Caco-2 (cell line): ENCODE measurements at regions not wholly inside any gene's neighbourhood (a gene's known extent, or its start where the extent isn't known, plus 50 kb on each side); places are given as distances from the start of the nearest gene placed in this dataset.

Experiments
- BruUV-seq: library from RNA; stranded (reverse); fragments of 400-500 nt; replicated peaks from 2 replicates; lab custom pipeline; 2021; lab: Mats Ljungman, UMichigan
- CTCF ChIA-PET: fragments of 300-600 bp; sonication (Branson Sonifier 250); formaldehyde crosslinking; loops from one replicate; lab custom pipeline; 2022; ENCODE audit warnings: antibody characterized with exemption; lab: Charles Lee
- POLR2A ChIA-PET: fragments of 300-600 bp; sonication (Branson Sonifier 250); formaldehyde crosslinking; loops from one replicate; lab custom pipeline; 2022; ENCODE audit warnings: antibody characterized with exemption; lab: Charles Lee
- DNase-seq, 2 experiments: peaks; one replicate each; pipeline versions ENCODE4 v3.0.0 to v3.0.0-alpha.2; 2020 to 2022
- H3K27me3 ChIP-seq: replicated peaks from 2 replicates; pipeline ENCODE4 v1.6.0; 2011; ENCODE audit warnings: low read length; ENCODE audit not compliant: control insufficient read depth, insufficient read depth
- H3K36me3 ChIP-seq: 2 replicates; pipeline ENCODE4 v1.5.1; 2011; ENCODE audit warnings: low read length; ENCODE audit not compliant: control insufficient read depth, insufficient read depth
- H3K4me1 ChIP-seq: fragments of 250-450 bp; sonication (Bioruptor Pico); 2 replicates; pipeline ENCODE4 v1.5.1; 2020; ENCODE audit warnings: mild to moderate bottlenecking
- H3K4me3 ChIP-seq: 2 replicates; pipeline ENCODE4 v1.5.1; 2011; ENCODE audit warnings: low read depth, mild to moderate bottlenecking, control low read depth, low read length
- H3K9me3 ChIP-seq: fragments of 250-450 bp; sonication (Bioruptor Pico); 2 replicates; pipeline ENCODE4 v1.5.1; 2020; ENCODE audit warnings: mild to moderate bottlenecking, moderate library complexity
- H3K27ac Mint-ChIP-seq: one replicate; pipeline ENCODE4 v1.8.0; 2022; ENCODE audit warnings: mixed read lengths; ENCODE audit not compliant: unreplicated experiment
- H3K27me3 Mint-ChIP-seq: one replicate; pipeline ENCODE4 v1.8.0; 2022; ENCODE audit warnings: mixed read lengths; ENCODE audit not compliant: insufficient read depth, unreplicated experiment
- H3K36me3 Mint-ChIP-seq: one replicate; pipeline ENCODE4 v1.8.0; 2022; ENCODE audit warnings: mild to moderate bottlenecking, mixed read lengths; ENCODE audit not compliant: insufficient read depth, unreplicated experiment
- H3K4me1 Mint-ChIP-seq: one replicate; pipeline ENCODE4 v1.8.0; 2022; ENCODE audit warnings: low read depth, mixed read lengths; ENCODE audit not compliant: unreplicated experiment
- H3K4me3 Mint-ChIP-seq: one replicate; pipeline ENCODE4 v1.8.0; 2022; ENCODE audit warnings: mild to moderate bottlenecking, moderate library complexity, mixed read lengths; ENCODE audit not compliant: unreplicated experiment
- H3K9me3 Mint-ChIP-seq: one replicate; pipeline ENCODE4 v1.8.0; 2022; ENCODE audit warnings: mixed read lengths; ENCODE audit not compliant: unreplicated experiment
- intact Hi-C: fragments of 100-400 bp; cut with micrococcal nuclease; formaldehyde crosslinking; loops from one replicate; pipeline ENCODE4 v1.10.0; 2022; ENCODE audit not compliant: unreplicated experiment
- TF ChIP-seq, protein P1 (sequence below), 2 experiments: fragments of 200-600 bp in 1 of 2; IDR thresholded peaks; 1 replicate in 1 of 2; 2 replicates in 1 of 2; pipeline versions ENCODE4 v1.5.1 to v1.8.0; 2011 to 2022; ENCODE audit warnings: antibody characterized with exemption in 1 of 2, control low read depth in 1 of 2, inconsistent platforms in 1 of 2, low read depth in 1 of 2, low read length in 1 of 2, mild to moderate bottlenecking in 1 of 2, moderate library complexity in 1 of 2; ENCODE audit not compliant: insufficient read depth in 1 of 2, severe bottlenecking in 1 of 2, unreplicated experiment in 1 of 2

- Histone ChIP-seq H3K4me3 (no peak overlapping the region), H3K4me1 (no peaks in the 10 kb centered on the region; the same call in 1 of the 2 replicates), H3K9me3 (no peaks in the 10 kb centered on the region), H3K36me3 (no peaks in the 10 kb centered on the region), H3K27me3 (no peaks in the 10 kb centered on the region)
- no peaks in the 10 kb centered on the region for H3K4me1 Mint-ChIP-seq
- no peaks in the 10 kb centered on the region for H3K9me3 Mint-ChIP-seq
- no peaks in the 10 kb centered on the region for H3K36me3 Mint-ChIP-seq
- POLR2A ChIA-PET = no interaction called here
- H3K4me3 Mint-ChIP-seq = no peak overlapping the region
- intact Hi-C loops = no loop called here
- no TSS peak for BruUV-seq
- no peak for DNase-seq
- H3K27ac Mint-ChIP-seq = no peak overlapping the region
- H3K27me3 Mint-ChIP-seq = peaks cover 20% of the 10 kb centered on the region
- CTCF ChIA-PET = no interaction called here
- TF ChIP-seq, protein P1, sequence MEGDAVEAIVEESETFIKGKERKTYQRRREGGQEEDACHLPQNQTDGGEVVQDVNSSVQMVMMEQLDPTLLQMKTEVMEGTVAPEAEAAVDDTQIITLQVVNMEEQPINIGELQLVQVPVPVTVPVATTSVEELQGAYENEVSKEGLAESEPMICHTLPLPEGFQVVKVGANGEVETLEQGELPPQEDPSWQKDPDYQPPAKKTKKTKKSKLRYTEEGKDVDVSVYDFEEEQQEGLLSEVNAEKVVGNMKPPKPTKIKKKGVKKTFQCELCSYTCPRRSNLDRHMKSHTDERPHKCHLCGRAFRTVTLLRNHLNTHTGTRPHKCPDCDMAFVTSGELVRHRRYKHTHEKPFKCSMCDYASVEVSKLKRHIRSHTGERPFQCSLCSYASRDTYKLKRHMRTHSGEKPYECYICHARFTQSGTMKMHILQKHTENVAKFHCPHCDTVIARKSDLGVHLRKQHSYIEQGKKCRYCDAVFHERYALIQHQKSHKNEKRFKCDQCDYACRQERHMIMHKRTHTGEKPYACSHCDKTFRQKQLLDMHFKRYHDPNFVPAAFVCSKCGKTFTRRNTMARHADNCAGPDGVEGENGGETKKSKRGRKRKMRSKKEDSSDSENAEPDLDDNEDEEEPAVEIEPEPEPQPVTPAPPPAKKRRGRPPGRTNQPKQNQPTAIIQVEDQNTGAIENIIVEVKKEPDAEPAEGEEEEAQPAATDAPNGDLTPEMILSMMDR (IDR thresholded peaks at IDR 0.05; ENCODE audit: insufficient read depth in 1 of 2, low read depth in 1 of 2, low read length in 1 of 2, severe bottlenecking in 1 of 2, unreplicated experiment in 1 of 2) = no peak
These were observed 128.9 kb upstream of the CCND2 start for GRCh38 chr12:4144676-4145075.

DNA sequence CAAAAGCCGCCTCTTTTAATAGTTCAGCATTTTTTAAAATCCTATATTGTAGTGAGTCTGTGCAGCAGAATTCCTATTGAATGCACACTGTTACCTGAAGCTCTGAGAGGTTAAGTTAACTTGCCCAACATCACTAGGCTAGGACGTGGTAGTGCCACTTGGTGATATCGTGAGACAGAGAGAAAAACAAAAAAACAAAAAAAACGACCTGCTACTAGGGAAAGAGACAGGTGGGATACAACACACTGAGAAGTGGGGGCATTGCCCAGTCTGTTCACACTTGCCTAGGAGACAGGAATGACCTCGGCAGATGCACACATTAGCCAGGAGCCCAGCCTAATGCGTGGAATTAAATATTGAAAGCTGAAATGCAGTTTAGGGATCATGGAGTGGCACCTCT lies 129.7 kb upstream of the CCND2 start:
- H3K27me3 ChIP-seq = no peaks in the 10 kb centered on the region
- H3K4me3 ChIP-seq = no peak overlapping the region
- H3K36me3 ChIP-seq = no peaks in the 10 kb centered on the region
- ChIA-PET CTCF (no interaction called here), POLR2A (no interaction called here)
- H3K27me3 Mint-ChIP-seq = peaks cover 17% of the 10 kb centered on the region
- intact Hi-C loops = no loop called here
- H3K36me3 Mint-ChIP-seq = no peaks in the 10 kb centered on the region
- no TSS peak for BruUV-seq
- no peaks in the 10 kb centered on the region for H3K9me3 Mint-ChIP-seq
- TF ChIP-seq, protein P1 (IDR thresholded peaks at IDR 0.05; ENCODE audit: insufficient read depth in 1 of 2, low read depth in 1 of 2, low read length in 1 of 2, severe bottlenecking in 1 of 2, unreplicated experiment in 1 of 2) = no peak
- no peaks in the 10 kb centered on the region for H3K4me1 Mint-ChIP-seq
- peak in 1 of 2 experiments; percentile 21 for DNase-seq
- H3K4me3 Mint-ChIP-seq = no peak overlapping the region
- no peaks in the 10 kb centered on the region; the same call in 1 of the 2 replicates for H3K4me1 ChIP-seq
- H3K9me3 ChIP-seq = no peaks in the 10 kb centered on the region
- H3K27ac Mint-ChIP-seq = no peak overlapping the region

GRCh38 chr12:4141348-4142270 lies 132.0 kb upstream of the CCND2 start:
- POLR2A ChIA-PET = no interaction called here
- TF ChIP-seq, protein P1 (IDR thresholded peaks at IDR 0.05; ENCODE audit: insufficient read depth in 1 of 2, low read depth in 1 of 2, low read length in 1 of 2, severe bottlenecking in 1 of 2, unreplicated experiment in 1 of 2) = no peak
- H3K27me3 ChIP-seq = no peaks in the 10 kb centered on the region
- no peaks in the 10 kb centered on the region; the same call in 1 of the 2 replicates for H3K4me1 ChIP-seq
- DNase-seq = no peak
- H3K4me3 ChIP-seq = no peak overlapping the region
- Mint-ChIP-seq H3K27me3 (peaks cover 7% of the 10 kb centered on the region), H3K4me3 (no peak overlapping the region), H3K27ac (no peak overlapping the region), H3K36me3 (no peaks in the 10 kb centered on the region), H3K4me1 (no peaks in the 10 kb centered on the region), H3K9me3 (no peaks in the 10 kb centered on the region)
- no peaks in the 10 kb centered on the region for H3K36me3 ChIP-seq
- intact Hi-C loops = no loop called here
- BruUV-seq = no TSS peak
- H3K9me3 ChIP-seq = no peaks in the 10 kb centered on the region
- CTCF ChIA-PET = interaction anchor here (0.5 kb wide), 1 partner anchor 892 kb away, joined by 3 read pairs; no protein-coding TSS in a partner anchor
